Body of pancreas (tissue), 4 donors: ENCODE measurements at regions not wholly inside any gene's neighbourhood (a gene's known extent, or its start where the extent isn't known, plus 50 kb on each side); places are given as distances from the start of the nearest gene placed in this dataset.

Source experiments
- POLR2A ChIP-seq, 3 donors: fragments of 450-650 bp; IDR thresholded peaks; one replicate each; pipeline ENCODE4 v1.6.1; 2016; ENCODE audit warnings: antibody characterized with exemption in 3 of 3, mild to moderate bottlenecking in 2 of 3
- TF ChIP-seq, protein P1 (sequence below), 7 experiments: fragments of 450-650 bp in 4 of 7; fragments of 200-600 bp in 3 of 7; sonication (generic) in 3 of 7; IDR thresholded peaks; one replicate each; pipeline ENCODE4 v1.5.1; 2016 to 2019; ENCODE audit warnings: antibody characterized with exemption in 7 of 7

DNA sequence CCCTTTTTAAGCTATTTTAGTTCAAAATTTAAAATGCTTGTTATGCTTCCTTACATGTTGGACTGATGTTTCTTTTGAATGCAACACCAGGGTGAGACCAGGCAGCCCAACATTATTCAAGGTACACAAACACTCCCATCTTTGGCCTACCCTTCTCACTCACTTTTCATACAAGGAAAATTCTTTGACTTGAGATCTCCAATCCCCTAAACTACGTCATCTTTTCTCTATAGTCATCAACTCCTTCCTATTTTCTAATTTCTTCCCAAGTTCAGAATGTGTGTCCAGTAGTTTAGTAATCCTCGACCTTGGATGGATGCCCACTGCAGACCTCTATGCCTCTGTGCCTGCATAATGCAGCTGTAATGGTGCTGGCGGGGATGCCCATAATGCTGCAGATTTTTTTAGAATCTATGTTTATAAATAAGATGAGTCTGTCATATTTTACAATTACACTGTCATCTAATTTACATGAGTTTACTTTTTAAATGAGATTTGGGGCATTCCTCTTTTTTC is 108.7 kb downstream of the ID4 start:
- TF ChIP-seq, protein P1, sequence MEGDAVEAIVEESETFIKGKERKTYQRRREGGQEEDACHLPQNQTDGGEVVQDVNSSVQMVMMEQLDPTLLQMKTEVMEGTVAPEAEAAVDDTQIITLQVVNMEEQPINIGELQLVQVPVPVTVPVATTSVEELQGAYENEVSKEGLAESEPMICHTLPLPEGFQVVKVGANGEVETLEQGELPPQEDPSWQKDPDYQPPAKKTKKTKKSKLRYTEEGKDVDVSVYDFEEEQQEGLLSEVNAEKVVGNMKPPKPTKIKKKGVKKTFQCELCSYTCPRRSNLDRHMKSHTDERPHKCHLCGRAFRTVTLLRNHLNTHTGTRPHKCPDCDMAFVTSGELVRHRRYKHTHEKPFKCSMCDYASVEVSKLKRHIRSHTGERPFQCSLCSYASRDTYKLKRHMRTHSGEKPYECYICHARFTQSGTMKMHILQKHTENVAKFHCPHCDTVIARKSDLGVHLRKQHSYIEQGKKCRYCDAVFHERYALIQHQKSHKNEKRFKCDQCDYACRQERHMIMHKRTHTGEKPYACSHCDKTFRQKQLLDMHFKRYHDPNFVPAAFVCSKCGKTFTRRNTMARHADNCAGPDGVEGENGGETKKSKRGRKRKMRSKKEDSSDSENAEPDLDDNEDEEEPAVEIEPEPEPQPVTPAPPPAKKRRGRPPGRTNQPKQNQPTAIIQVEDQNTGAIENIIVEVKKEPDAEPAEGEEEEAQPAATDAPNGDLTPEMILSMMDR (IDR thresholded peaks at IDR 0.05): no peak
- no peak for TF ChIP-seq POLR2A (IDR thresholded peaks at IDR 0.05)
